Suprapubic skin (tissue), 4 donors: ENCODE measurements at regions not wholly inside any gene's neighbourhood (a gene's known extent, or its start where the extent isn't known, plus 50 kb on each side); places are given as distances from the start of the nearest gene placed in this dataset.

Experiments
- CTCF ChIP-seq, 2 donors: fragments of 200-600 bp in 1 of 2; fragments of 450-650 bp in 1 of 2; sonication (generic) in 1 of 2; IDR thresholded peaks; one replicate each; pipeline ENCODE4 v1.5.1; 2016 to 2019; ENCODE audit warnings: antibody characterized with exemption in 2 of 2, mild to moderate bottlenecking in 1 of 2, moderate library complexity in 1 of 2
- POLR2A ChIP-seq, 2 donors: fragments of 450-650 bp; IDR thresholded peaks; one replicate each; pipeline ENCODE4 v1.6.1; 2017; ENCODE audit warnings: antibody characterized with exemption in 2 of 2, mild to moderate bottlenecking in 2 of 2, moderate library complexity in 2 of 2
- POLR2AphosphoS5 ChIP-seq, 3 donors: sonication (generic); formaldehyde crosslinking; IDR thresholded peaks; one replicate each; pipeline ENCODE4 v1.6.1; 2017; ENCODE audit warnings: antibody characterized with exemption in 3 of 3

GRCh38 chr10:85542936-85543730 lies 823.5 kb downstream of the GRID1 start:
- TF ChIP-seq POLR2A (IDR thresholded peaks at IDR 0.05) (no peak), POLR2AphosphoS5 (IDR thresholded peaks at IDR 0.05) (no peak), CTCF (IDR thresholded peaks at IDR 0.05) (no peak)
